Astrocyte (in vitro differentiated cells and primary cell): ENCODE measurements at regions not wholly inside any gene's neighbourhood (a gene's known extent, or its start where the extent isn't known, plus 50 kb on each side); places are given as distances from the start of the nearest gene placed in this dataset.

ENCODE experiments used
- DNase-seq: peaks from one replicate; pipeline ENCODE4 v3.0.0-alpha.2; 2010; ENCODE audit warnings: low read depth
- FAIRE-seq: peaks from 2 replicates; lab custom pipeline; 2011; peaks lifted over from hg19 to GRCh38; lab: Jason Lieb, UNC
- H2AFZ ChIP-seq: 2 replicates; pipeline ENCODE4 v1.6.0; 2012; ENCODE audit warnings: low read depth, low read length, inconsistent platforms
- H3K27ac ChIP-seq: 2 replicates; pipeline ENCODE4 v1.5.1; 2011; ENCODE audit warnings: low read depth, low read length, inconsistent platforms
- H3K27me3 ChIP-seq: 2 replicates; pipeline ENCODE4 v1.6.0; 2011; ENCODE audit warnings: low read length, inconsistent platforms; ENCODE audit not compliant: insufficient read depth
- H3K36me3 ChIP-seq: 2 replicates; pipeline ENCODE4 v1.5.1; 2011; ENCODE audit warnings: low read length, inconsistent platforms; ENCODE audit not compliant: insufficient read depth
- H3K4me1 ChIP-seq: 2 replicates; pipeline ENCODE4 v1.5.1; 2011; ENCODE audit warnings: low read length, inconsistent platforms; ENCODE audit not compliant: insufficient read depth
- H3K4me2 ChIP-seq: 2 replicates; pipeline ENCODE4 v1.6.0; 2012; ENCODE audit warnings: low read length, inconsistent platforms
- H3K4me3 ChIP-seq: 2 replicates; pipeline ENCODE4 v1.5.1; 2011; ENCODE audit warnings: low read depth, mild to moderate bottlenecking, low read length, inconsistent platforms; ENCODE audit not compliant: insufficient read depth
- H3K79me2 ChIP-seq: 2 replicates; pipeline ENCODE4 v1.6.0; 2012; ENCODE audit warnings: mild to moderate bottlenecking, low read length, inconsistent platforms; ENCODE audit not compliant: insufficient read depth
- H3K9ac ChIP-seq: 2 replicates; pipeline ENCODE4 v1.6.0; 2012; ENCODE audit warnings: mild to moderate bottlenecking, low read length, inconsistent platforms
- H3K9me3 ChIP-seq: 2 replicates; pipeline ENCODE4 v1.5.1; 2012; ENCODE audit warnings: low read depth, mild to moderate bottlenecking, low read length, inconsistent platforms; ENCODE audit not compliant: insufficient read depth
- H4K20me1 ChIP-seq: 2 replicates; pipeline ENCODE4 v1.6.0; 2012; ENCODE audit warnings: low read length, inconsistent platforms; ENCODE audit not compliant: insufficient read depth
- H3K27ac Mint-ChIP-seq: one replicate; pipeline ENCODE4 v1.8.0; 2021; ENCODE audit warnings: mild to moderate bottlenecking, mixed read lengths; ENCODE audit not compliant: unreplicated experiment
- H3K27me3 Mint-ChIP-seq: one replicate; pipeline ENCODE4 v1.8.0; 2021; ENCODE audit warnings: low read depth, mixed read lengths; ENCODE audit not compliant: unreplicated experiment
- H3K36me3 Mint-ChIP-seq: one replicate; pipeline ENCODE4 v1.8.0; 2021; ENCODE audit warnings: low read depth, mixed read lengths; ENCODE audit not compliant: unreplicated experiment
- H3K4me1 Mint-ChIP-seq: one replicate; pipeline ENCODE4 v1.8.0; 2021; ENCODE audit warnings: low read depth, mixed read lengths; ENCODE audit not compliant: unreplicated experiment
- H3K4me3 Mint-ChIP-seq: one replicate; pipeline ENCODE4 v1.8.0; 2021; ENCODE audit warnings: mild to moderate bottlenecking, moderate library complexity, mixed read lengths; ENCODE audit not compliant: unreplicated experiment
- H3K9me3 Mint-ChIP-seq: one replicate; pipeline ENCODE4 v1.8.0; 2021; ENCODE audit warnings: mild to moderate bottlenecking, mixed read lengths; ENCODE audit not compliant: unreplicated experiment
- CTCF ChIP-seq: IDR thresholded peaks from 2 replicates; pipeline ENCODE4 v1.5.1; 2011; ENCODE audit warnings: low read depth, mild to moderate bottlenecking, inconsistent platforms, low read length, moderate library complexity; ENCODE audit not compliant: insufficient read depth
- EZH2 ChIP-seq: IDR thresholded peaks from 2 replicates; pipeline ENCODE4 v1.6.1; 2012; ENCODE audit warnings: mild to moderate bottlenecking, low read length, inconsistent platforms; ENCODE audit not compliant: insufficient read depth

- TF ChIP-seq EZH2 (no peak), CTCF (no peak)
- no peaks in the 10 kb centered on the region for H3K36me3 Mint-ChIP-seq
- H3K9ac ChIP-seq = no peak overlapping the region
- DNase-seq (no peak), FAIRE-seq (no peak)
- H3K4me1 ChIP-seq = no peaks in the 10 kb centered on the region
- no peak overlapping the region for H3K4me2 ChIP-seq
- no peak overlapping the region for H3K27ac Mint-ChIP-seq
- H3K4me3 Mint-ChIP-seq = no peak overlapping the region
- H3K27me3 ChIP-seq = no peaks in the 10 kb centered on the region
- H3K27ac ChIP-seq = no peak overlapping the region
- H3K4me3 ChIP-seq = no peak overlapping the region
- peaks cover 25% of the 10 kb centered on the region for H3K4me1 Mint-ChIP-seq
- H3K27me3 Mint-ChIP-seq = peaks cover 2% of the 10 kb centered on the region
- H4K20me1 ChIP-seq = no peaks in the 10 kb centered on the region
- no peaks in the 10 kb centered on the region for H3K79me2 ChIP-seq
- no peaks in the 10 kb centered on the region for H3K36me3 ChIP-seq
- H3K9me3 Mint-ChIP-seq = peaks cover under 1% of the 10 kb centered on the region
- no peaks in the 10 kb centered on the region for H3K9me3 ChIP-seq
- H2AFZ ChIP-seq = no peak overlapping the region
Measured at GRCh38 chr12:114274131-114274530, 131.8 kb downstream of the TBX5 start.

- Histone ChIP-seq H3K9ac (no peak overlapping the region), H3K36me3 (no peaks in the 10 kb centered on the region), H3K4me3 (no peak overlapping the region), H2AFZ (no peak overlapping the region), H3K4me1 (no peaks in the 10 kb centered on the region), H3K4me2 (no peak overlapping the region), H4K20me1 (no peaks in the 10 kb centered on the region), H3K9me3 (peaks cover 2% of the 10 kb centered on the region), H3K27me3 (no peaks in the 10 kb centered on the region), H3K27ac (no peak overlapping the region), H3K79me2 (no peaks in the 10 kb centered on the region)
- peaks cover 27% of the 10 kb centered on the region for H3K4me1 Mint-ChIP-seq
- H3K9me3 Mint-ChIP-seq = peaks cover 1% of the 10 kb centered on the region
- no peaks in the 10 kb centered on the region for H3K36me3 Mint-ChIP-seq
- no peak overlapping the region for H3K27ac Mint-ChIP-seq
- peaks cover 2% of the 10 kb centered on the region for H3K27me3 Mint-ChIP-seq
- no peak for FAIRE-seq
- no peak for TF ChIP-seq CTCF
- no peak for TF ChIP-seq EZH2
- H3K4me3 Mint-ChIP-seq = no peak overlapping the region
- no peak for DNase-seq
Measured at GRCh38 chr12:114272605-114273004, 133.3 kb downstream of the TBX5 start.

- H3K4me1 Mint-ChIP-seq = peaks cover 27% of the 10 kb centered on the region
- DNase-seq (no peak), FAIRE-seq (no peak)
- peaks cover 2% of the 10 kb centered on the region for H3K27me3 Mint-ChIP-seq
- no peak overlapping the region for H3K4me3 Mint-ChIP-seq
- no peak overlapping the region for H3K27ac ChIP-seq
- no peaks in the 10 kb centered on the region for H3K27me3 ChIP-seq
- H3K9ac ChIP-seq = no peak overlapping the region
- H3K4me1 ChIP-seq = no peaks in the 10 kb centered on the region
- H3K36me3 ChIP-seq = no peaks in the 10 kb centered on the region
- no peaks in the 10 kb centered on the region for H3K79me2 ChIP-seq
- no peaks in the 10 kb centered on the region for H3K36me3 Mint-ChIP-seq
- H3K9me3 Mint-ChIP-seq = peaks cover 1% of the 10 kb centered on the region
- no peak overlapping the region for H2AFZ ChIP-seq
- peaks cover 2% of the 10 kb centered on the region for H3K9me3 ChIP-seq
- H3K27ac Mint-ChIP-seq = no peak overlapping the region
- no peak overlapping the region for H3K4me2 ChIP-seq
- no peak overlapping the region for H3K4me3 ChIP-seq
- H4K20me1 ChIP-seq = no peaks in the 10 kb centered on the region
- TF ChIP-seq EZH2 (no peak), CTCF (no peak)
Measured at GRCh38 chr12:114272071-114272470, 133.9 kb downstream of the TBX5 start.
